Anterior cingulate cortex (tissue), 58 donors: ENCODE measurements at regions not wholly inside any gene's neighbourhood (a gene's known extent, or its start where the extent isn't known, plus 50 kb on each side); places are given as distances from the start of the nearest gene placed in this dataset.

Experiments
- DNase-seq, 58 donors: peaks; one replicate each; lab custom pipeline; 2025; lab: John Stamatoyannopoulos, UW

- DNase-seq: no peak
These were observed 504.6 kb upstream of the B3GAT1 start for GRCh38 chr11:134916421-134917213.

DNA sequence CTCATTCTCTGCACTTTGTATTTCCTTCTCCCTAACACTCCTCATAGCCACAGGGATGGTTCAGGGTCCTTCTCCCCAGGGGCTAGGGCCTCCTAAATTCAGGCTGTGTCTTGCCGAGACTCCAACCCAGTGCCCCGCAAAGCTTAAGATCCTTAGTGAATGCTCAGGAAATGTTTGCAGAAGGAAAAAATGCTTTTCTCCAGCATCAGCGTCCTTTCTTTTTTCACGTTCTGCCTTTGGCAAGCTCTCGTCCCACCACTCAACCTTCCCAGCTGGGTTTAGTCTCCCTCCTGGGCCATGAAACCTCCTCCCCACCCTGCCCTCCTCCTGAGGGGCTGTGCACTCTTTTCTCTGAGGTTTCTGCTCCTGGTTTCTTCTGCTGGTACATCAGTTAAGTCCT lies 503.8 kb upstream of the B3GAT1 start:
- no peak for DNase-seq

DNA sequence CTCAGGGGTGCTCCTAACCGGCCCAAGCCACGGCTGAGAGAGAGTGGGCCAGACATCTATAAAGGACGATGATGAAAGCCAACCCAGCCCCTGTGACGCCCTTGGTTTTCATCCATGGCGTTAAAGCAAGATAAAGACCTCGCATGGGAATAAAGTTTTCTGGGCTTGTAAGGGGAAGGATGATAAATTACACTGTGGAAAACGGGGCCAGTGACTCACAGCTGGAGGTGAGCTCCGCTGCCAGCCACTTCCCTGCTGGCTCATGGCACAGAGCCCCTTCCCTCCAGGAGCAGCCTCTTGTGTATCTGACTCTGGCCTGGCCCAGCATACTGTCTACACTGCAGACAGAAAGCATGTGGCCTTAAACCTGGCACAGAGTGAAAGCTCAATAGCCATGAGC lies 503.2 kb upstream of the B3GAT1 start:
- DNase-seq: no peak

- no peak for DNase-seq
These were observed 502.1 kb upstream of the B3GAT1 start for GRCh38 chr11:134913999-134914590.

DNA sequence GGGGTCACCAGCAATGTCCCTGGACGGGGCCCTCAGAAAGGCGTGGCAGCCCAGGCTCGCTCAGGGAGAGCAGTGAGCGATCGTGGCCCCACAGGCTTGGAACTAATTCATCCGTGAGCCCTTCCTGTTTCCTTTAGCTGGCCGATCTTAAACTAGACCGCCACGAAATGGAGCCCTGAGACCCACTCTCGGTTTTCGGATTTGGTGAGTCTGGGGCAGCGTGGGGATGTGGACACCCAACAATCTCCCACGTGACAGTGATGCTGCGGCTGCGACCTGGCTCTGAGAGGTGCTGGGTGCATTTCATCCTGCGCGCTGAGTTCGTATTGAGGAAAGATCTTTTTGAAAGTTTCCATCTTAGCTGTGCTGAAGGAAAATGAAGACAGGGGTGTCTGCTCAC lies 501.3 kb upstream of the B3GAT1 start:
- no peak for DNase-seq

- peak in 1 of 58 donors; percentile 9 for DNase-seq
These were observed 499.6 kb upstream of the B3GAT1 start for GRCh38 chr11:134911514-134912180.

DNA sequence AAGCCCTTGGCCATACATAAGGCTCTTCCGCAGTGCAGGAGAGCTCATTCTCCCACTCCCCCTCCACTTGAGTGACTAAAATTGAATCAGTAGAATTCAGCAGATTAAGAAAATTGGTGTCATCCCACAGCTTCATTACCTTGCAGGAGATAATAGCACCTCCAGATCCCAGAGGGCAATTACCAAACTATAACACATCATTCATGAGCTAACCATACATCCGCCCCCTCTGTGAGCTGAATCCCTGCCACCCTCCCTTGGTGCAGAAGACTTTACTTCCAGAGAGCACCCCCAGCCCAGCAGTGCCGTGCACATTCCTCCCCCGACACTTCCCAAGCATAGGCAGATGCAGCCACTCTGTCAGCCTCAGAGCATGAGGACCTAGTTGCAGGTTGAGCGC lies 496.5 kb upstream of the B3GAT1 start:
- peak in 1 of 58 donors; percentile 46 for DNase-seq

GRCh38 chr11:134907636-134908035 lies 495.6 kb upstream of the B3GAT1 start:
- no peak for DNase-seq

DNA sequence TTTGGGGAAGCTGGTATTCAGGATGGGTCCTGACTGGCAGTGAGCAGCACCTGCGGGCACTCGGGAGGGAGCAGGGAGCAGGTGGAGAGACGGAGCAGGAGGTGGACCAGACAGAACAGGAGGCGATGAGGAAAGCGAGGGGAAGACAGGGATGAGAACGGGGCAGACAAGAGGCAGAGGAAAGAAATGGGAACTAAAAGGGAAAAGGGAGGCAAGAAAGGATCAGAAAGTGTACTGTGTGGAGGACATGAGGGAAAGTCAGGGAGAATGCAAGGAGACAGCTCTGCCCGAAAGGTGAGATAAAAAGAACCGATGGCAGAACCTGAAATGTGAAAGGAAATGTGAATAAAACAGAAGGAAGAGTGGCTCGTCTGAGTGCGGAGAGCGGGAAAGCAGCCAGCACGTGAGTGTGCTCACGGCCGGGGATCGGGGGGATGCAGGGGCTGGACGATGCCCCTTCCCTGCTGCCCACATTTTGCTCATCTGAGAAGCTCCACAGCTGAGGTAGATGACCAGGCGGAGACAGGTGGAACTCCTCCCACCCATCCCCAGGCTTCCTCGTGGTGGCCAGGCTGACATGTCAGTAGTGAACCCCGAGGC lies 494.4 kb upstream of the B3GAT1 start:
- no peak for DNase-seq

GRCh38 chr11:134905928-134906327 lies 493.9 kb upstream of the B3GAT1 start:
- DNase-seq: no peak

DNA sequence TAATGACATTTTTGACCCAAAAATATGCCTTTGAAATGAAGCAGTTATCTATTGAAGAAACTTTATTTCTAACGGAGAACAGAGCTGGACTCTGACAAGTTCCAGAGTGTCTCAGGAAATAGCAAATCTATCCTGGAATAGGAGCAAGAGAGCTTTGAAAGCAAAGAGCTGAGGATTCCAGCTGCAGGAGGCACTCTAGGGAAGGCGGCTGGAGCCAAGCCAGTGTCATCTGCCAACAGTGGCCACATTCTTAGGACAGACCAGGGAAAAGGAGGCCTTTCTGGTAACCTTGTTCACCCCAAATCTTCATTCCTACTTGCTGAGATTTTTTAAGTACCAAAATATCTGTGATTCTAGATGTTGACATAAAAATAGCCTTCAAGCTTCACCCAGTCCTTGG lies 493.5 kb upstream of the B3GAT1 start:
- DNase-seq: peak in 5 of 58 donors; percentile 11 to 43 (median 11)

DNA sequence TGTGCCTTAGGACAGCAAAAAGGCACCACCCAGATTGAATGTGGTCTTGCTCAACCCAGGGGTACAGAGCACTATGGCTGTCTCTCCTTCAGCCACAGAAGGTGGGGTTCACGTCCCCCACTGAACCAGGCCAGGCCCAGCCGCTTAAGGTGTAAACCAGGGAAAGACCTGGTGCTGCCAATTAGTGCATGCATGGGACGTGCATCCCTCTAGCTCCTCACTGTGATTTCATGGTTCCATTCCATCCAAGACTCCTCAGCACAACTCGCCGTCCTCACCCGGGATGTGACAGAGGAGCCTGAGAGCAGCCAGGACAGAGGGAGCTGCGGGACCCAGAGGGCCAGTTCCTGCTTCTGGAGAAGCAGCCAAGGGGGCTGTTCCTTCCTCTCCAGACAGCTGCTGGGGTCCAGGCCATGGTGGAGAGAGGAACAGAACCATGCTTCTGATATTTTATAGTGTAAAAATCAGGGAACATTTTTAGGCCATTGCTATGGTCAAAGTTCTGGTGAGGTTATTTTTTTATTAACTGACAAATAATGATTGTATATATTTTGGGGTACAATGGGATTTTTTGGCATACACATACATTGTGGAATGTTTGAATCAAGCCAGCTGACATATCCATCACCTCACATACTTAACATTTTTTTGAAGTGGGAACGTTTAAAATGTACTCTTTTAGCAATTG lies 492.2 kb upstream of the B3GAT1 start:
- DNase-seq: no peak

- DNase-seq: peak in 2 of 58 donors; percentile 20 to 52
These were observed 490.2 kb upstream of the B3GAT1 start for GRCh38 chr11:134901955-134902918.

- no peak for DNase-seq
These were observed 489.5 kb upstream of the B3GAT1 start for GRCh38 chr11:134901542-134901941.

DNA sequence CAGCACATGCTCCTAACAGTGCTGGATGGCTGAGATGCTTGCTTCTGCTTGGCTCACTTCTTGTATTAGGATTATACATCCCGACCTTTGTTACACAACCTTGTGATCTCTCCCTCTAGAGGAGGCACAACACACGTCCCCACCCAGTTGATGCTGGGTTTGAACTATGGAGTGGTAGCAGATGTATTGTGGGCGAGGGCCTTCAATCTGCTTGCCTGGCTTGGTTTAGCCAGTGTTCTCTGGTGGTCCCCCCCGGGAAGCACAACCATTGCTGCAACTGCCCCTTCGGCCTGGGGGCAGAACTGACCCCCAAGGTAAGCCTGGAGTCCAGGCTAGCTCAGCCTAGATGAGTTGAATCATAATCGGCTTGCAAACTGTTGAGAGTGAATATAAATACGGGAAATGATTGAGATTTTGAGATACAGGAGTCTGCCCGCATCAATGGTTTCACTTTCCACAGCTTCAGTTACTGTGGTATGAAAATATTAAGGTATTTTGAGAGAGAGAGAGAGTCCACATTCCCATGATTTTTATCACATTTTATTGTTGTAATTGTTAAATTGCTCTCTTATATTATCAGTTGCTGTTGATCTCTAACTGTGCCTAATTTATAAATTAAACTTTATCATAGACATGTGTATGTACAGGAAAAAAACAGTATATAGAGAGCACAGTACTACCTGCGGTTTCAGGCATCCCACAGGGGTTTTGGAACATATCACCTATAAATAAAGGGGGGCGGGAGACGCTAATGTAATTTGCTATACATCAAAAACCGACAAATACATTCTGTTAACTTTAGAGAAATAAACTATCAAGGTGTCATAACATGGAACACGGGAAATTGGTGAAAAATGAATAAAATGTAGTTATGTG lies 482.0 kb upstream of the B3GAT1 start:
- DNase-seq: no peak

- no peak for DNase-seq
These were observed 478.4 kb upstream of the B3GAT1 start for GRCh38 chr11:134890446-134890845.

DNA sequence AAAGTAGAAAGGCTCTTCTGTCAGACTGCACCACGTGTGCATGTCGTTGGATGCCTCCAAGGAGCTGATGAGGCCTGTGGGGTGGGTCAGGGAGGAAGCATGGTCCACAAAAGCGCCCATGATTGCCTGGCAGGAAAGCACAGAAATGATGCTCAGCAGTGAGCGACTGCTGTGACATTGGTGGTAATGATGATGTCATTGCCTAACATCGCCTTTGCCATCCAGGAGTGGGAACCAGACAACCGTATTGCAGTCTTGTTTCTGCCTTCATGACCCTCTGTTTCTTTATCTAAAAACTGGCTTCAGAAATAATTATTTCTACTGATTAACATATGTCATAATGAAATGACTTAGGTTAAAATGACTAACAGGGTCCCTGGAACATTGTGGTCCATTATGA lies 477.8 kb upstream of the B3GAT1 start:
- no peak for DNase-seq

- no peak for DNase-seq
These were observed 476.8 kb upstream of the B3GAT1 start for GRCh38 chr11:134888821-134889220.
